DMS114 treated with DMSO at 0.1 percent for 48 hours (cell line): ENCODE measurements at regions not wholly inside any gene's neighbourhood (a gene's known extent, or its start where the extent isn't known, plus 50 kb on each side); places are given as distances from the start of the nearest gene placed in this dataset.
A peak's percentile ranks its signal among the peaks of the same experiment; 100 is the strongest.
"Not testable (repeated sequence)": the region's sequence is repeated elsewhere in the genome, so short reads cannot be mapped to it uniquely, and the experiment has no call there.

Source experiments
- DNase-seq: peaks from one replicate; lab custom pipeline; 2025; ENCODE audit not compliant: unreplicated experiment; lab: John Stamatoyannopoulos, UW

DNA sequence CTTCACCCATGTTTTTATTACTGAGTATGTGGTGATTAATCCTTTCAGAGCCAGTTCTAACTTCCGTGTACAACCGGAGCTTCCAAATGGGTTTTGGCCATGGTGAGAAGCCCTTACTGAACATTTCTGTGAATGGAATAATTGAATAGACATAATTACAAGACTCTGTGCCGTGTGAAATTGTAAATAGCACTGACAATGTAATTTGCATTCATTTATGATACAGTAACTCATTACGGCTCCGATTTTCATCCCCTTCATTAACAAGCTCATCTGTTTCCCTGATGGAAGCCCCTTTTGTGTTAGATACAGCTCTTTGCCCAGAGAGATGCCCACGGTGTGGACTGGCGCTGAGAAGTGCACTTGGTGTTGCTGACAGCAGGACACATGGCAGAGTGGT lies 891.0 kb downstream of the AACS start:
- no peak for DNase-seq

DNA sequence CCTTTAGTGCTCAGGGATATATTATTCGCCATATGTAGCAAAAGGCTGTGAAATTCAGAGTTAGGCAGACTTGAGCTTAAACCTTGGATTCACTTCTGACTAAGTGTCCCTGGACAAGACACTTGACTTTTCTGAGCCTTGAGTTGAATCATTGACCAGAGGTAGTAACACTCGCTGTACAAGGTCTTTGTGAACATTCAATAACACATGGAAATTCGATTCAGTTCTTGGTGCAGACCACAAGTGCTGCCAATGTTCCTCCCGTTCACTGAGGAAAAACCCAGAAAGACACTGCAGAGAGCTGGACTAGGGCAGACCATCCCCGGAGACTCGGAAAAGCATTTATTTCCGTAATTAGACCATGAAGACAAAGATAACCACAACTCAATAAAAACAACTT lies 901.4 kb downstream of the AACS start:
- no peak for DNase-seq

DNA sequence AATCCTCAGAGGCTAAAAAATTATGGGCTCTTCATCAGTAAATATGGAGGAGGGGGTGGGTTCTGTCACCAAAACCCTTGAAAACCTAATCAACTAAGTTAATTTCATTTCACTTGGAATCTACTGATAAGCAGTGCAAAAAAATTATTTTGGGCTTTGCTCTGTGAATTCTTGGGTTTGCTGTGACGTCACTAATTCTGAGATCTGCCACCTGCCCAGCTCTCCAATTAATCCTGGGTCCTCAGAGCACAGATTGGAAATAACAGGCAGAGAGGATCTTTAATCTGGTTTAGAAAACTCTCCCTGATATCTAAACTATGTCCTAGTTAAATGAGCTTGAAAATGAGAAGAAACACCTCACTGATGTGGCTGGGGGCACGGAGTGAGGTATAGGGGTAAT lies 903.2 kb downstream of the AACS start:
- DNase-seq, result no peak

DNA sequence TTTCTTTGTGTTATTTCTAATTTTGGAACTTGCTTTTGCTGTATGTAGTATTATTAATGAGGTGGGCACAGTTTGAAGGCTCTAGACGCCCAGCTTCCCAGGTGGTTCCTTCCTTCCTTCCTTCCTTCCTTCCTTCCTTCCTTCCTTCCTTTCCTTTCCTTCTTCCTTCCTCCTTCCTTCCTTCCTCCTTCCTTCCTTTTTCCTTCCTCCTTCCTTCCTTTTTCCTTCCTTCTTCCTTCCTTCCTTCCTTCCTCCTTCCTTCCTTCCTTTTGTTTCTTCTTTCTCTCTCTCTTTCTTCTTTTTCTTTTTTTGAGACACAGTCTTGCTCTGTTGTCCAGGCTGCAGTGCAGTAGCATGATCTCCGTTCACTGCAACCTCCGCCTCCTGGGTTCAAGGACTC lies 906.7 kb downstream of the AACS start:
- DNase-seq, result no peak

DNA sequence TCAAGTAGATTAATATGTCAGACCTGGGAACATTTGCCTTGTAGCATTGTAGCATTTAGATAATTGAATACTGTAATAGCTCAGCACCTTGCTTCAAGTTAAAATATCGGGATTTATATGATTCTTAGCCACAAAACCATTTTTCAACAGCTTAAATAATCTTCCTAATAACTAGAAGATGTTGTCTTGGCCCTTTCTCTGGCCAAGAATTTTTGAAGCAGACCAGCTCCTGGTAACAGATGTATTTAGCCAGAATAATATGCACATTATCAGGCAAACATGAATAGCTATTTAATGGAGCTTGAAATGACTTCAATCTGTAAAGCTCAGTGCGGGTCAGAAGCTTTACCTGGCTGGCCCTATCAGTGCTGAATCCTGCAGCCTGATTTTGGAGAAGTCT lies 913.1 kb downstream of the AACS start:
- DNase-seq, result no peak

DNA sequence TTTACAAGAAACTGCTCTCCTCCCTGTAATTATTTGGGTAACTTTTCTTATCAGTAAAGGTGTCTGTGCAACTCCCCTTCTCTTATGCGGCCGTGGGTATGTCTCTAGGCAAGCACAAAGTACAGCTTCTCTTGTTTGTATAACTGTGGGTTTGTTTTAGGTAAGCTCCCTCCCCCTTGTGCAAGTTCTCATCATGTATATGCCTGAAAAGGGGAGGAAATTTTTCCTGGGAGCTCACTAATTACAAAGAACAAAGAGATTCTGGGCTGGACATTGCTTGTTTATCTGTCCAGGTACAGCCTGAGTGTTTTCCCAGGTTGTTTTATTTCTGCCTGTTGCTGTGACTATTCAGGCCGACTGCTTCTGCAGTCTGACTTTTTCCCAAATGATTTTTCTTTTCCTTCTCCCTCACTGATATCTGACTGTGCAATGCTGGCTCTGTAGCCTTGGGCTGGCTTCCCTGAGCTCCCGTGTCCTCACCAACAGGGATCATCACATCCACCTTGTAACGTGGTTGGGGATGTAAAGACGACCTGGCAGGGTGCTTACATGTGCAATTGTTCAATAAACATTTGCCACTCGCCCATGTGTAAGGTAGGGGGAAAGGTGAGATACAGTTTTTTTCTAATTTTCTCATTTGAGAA lies 916.5 kb downstream of the AACS start:
- DNase-seq, result no peak

DNA sequence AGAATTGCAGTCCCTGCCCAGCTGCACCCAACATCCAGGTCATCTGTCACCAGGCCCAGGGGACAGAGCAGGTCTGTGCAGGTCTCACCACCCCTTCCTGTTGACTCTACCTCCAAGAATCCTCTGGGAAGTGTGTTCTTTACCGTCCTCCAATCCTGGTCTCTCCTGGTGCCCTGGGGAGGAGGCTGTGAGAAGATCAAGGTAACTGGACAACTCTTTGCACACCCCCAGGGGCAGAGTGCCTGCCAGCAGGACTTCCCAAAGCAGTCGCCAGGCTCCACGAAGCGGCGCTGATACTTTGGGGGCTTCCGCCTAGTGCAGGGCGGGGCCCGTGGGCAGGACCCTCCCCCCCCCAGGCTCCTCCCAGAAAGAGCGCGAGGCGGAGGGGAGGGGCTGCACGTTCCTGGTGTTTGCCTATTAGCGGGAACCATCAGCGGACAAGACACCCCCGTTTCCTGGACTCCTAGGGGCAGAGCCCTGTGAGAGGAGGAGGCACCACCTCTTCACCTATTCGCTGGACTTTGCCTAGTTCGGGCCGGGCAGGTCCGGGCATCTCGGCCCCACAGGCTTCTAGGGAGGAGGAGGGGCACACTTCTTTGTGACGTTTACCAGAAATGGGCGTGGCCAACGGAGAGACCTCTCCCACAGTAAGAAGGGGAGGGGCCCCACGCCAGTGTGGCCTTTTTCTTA lies 918.0 kb downstream of the AACS start:
- DNase-seq, result peak; percentile 72

DNA sequence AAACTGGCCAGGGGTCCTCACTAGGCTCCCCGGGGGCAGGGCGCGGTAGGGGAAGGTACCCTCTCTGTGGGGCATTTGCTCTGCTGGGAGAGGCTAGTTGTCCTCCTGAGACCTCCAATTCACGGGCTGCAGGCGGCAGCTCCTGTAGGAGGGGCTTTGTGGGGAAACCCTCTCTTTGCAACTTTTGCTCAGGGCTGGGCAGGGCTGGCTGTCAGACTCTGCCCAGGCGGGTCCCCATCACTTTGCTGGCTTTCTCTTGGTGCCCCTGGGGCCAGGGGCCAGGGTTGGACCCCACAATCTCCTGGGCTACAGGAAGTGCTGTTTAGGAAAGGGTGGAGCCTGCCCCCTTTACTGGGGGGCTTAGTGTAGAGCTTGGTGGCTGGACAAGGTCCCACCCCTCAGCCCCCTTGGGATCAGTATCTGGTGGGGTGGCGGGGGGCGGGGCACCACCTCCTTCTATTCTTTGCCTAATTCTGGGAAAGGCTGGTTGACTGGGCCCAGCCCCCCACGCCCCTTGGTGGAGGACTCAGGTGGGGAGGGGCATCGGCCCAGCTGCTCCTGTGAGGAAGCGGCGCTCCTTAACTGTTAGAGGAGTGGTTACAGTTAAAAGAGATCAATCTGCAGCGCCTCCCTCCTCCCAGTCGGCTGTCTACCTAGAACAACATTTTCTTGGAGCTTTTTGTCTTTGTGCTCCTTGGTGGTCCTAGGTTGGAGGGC lies 918.7 kb downstream of the AACS start:
- no peak for DNase-seq

DNA sequence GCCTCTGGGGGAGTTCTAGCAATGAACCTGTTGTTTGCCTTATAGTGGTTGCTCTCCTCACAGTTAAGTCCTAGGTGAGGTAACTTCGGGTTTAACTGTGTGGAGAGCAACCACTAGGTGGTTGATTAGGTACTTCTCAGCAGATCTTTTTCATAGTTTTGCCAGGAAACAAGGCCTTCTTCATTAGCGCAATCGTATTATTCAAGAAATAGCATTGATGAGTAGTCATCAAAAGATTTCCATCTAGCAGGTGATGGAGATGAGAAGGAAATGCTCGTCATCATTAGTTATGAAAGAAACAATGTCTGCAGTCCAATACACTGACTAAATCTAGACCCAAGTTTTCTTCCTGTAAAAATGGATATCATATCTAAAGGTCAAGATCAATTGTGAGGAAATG lies 923.3 kb downstream of the AACS start:
- DNase-seq, result no peak

DNA sequence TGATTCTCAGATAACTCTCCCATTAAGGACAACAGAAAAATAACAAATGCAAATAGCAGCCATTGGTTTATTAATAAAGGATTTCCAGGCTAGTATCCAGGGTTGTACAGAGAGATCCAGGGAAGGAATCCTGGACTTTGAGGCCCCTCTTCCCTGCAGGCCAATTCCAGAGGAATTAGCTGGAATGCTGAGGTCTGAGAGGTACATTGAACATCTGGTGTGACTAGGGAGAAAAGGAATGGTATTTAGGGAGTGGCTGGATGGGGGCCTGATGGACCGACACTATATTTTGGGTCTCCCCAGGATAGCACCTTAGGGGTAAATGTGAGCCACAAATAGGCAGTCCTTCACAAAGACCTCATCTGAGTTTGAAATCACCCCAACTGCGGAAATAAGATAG lies 924.5 kb downstream of the AACS start:
- no peak for DNase-seq

DNA sequence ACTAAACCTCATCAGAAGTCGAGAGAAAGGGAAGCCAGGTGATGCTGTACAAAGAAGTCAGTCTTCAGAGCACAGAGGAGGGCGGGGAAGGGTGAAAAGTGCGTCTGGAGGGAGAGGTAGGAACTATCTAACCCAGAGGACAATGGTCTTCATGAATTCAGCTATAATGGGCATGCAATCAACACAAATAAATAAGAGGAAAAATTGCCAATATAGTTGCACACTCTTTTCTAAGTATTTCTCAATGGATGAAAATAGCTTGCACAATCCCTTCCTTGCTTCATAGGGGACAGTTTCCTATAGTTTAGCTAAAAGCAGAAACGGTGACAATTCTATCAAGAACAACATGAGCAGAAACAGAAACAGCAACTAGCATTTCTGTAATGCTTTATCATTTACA lies 931.2 kb downstream of the AACS start:
- DNase-seq, result no peak

DNA sequence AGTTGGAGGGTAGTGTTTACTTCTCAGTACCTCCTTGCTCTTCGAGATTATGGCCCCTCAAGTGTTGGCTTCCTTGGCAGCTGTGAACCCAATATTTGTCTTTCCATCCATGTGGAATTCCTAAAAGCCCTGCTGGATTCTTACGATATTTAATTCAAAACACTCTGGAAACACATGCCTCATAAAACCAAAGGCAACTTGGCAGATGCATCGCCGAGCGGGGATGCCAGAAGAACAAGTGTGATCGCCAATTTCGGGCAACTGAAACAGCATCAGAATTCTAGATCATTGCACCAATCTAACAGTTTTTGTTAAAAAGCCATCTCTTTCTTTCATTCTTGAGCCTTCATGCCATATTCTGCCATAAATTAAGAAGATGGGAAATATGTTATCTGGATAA lies 934.4 kb downstream of the AACS start:
- no peak for DNase-seq

DNA sequence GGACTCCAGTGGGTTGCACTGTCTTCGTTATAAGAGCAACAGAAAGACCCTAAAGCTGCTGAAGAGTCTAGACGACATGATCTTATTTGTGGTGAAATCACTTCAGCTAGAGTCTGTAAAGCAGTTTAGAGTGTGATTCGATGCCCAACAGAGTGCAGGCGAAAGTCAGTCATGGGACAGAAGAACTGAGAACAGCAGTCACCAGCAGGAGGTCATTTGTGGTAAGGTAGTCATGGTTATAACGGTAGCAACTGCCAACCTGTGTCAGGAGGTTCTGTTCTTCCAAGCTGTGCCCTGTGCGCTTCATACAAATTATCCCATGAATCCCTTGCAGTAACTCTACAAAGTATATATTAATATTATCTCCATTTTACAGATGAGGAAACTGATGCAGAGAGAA lies 954.1 kb downstream of the AACS start:
- no peak for DNase-seq

DNA sequence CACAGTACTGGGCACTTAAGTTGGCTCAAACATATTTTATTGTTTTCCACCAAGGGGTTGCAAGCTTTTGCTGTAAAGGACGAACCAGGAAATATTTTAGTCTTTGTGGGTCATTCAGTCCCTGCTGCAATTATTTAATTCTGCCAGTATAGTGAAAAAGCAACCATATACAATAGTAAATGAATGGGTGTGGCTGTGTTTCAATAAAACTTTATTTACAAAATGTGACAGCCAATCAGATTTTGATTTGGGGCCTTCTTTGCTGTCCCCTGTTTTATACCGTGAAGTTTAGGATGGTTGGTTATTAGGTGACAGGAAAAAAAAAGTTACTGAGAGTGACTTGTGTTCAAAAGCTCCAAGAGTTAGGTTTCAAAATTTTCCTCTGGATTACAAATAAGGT lies 956.4 kb downstream of the AACS start:
- no peak for DNase-seq

DNA sequence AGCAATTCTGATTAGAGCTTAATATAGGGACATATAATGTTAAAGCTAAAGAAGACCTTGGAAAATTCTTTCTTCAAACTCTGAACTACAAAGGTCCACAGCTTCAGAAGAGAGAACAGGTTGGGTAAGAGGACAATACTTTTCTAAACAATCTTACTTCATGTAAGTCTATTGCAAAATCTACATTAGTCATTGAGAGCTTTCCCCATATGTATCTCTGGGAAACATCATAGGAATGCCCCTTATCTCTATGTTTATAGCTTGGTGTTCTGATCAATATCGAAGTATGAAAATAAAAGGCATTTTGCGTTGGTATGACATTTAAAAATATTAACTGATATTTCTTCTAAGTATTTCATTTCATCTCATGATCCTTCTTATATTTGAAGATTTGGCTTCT lies 962.6 kb downstream of the AACS start:
- no peak for DNase-seq

DNA sequence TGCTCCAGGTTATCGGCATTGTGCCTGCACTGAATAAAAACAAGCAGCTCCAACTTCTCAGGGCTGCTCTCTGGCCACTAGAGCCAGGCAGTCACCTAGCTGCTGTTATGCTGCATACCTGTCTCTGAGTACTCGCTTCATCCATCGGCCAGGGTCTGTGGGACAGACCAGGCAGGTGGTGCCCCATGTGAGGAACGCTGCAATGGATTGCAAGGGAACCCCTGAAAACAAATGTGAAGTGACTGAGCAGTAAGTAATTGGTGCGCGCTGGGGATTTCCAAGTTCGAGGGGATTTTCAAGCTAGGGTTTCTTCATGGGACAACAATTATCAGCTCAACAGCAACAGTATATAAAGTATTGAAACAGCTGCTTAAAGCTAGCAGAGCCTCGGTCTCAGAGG lies 965.3 kb downstream of the AACS start:
- no peak for DNase-seq

DNA sequence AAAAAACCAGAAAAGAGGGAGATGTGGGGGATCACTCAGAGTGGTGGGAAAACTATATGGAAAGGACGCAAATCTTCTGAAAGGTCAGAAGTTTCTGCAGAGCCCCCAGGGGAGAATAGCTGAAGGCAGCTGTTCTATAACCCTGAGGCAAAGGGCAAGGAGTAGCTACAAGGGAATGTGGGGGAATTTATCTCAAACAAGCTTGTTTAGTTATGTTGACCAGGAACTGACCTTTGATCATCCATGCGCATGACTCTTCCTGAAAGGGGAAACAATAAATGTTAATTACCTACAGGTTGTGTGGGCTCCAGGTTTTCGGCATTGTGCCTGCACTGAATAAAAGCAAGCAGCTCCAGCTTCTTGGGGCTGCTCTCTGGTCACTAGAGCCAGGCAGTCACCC lies 968.5 kb downstream of the AACS start:
- no peak for DNase-seq

DNA sequence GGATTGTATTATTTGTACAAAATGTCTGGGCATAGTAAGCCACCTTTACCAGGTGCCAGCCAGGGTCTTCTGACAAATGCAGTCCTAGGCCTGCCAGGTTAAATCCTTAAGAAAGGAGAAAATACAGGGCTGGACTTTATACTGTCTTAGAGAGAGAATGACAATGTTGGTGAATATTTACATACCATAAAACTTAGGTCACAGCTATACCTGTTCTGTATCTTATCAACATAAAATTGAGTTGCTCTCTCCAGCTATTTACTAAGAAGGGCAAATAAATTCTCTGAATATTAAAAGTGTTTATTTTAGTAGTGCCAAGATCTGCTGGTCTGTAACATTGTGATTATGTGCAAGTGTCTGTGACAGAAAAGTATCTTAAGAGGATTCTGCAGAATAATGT lies 971.1 kb downstream of the AACS start:
- DNase-seq, result no peak

DNA sequence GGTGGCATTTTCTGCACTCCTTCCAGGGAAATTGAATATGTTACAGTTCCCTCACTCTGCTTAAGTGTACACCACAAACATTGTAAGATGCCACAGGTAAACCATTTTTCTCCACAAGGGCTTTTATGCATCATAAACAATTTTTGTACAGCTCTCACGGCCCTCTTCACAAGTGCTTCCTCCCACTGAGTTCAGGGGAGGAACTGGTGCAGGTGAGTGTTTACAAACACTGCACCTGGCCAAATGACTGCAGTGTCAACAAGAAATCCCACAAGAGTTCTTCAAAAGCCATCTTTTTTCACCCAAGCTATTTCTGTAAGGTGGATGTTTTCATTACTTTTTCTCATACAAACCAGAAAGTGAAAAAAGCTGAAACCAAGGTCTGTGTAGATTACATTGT lies 973.2 kb downstream of the AACS start:
- DNase-seq, result no peak

DNA sequence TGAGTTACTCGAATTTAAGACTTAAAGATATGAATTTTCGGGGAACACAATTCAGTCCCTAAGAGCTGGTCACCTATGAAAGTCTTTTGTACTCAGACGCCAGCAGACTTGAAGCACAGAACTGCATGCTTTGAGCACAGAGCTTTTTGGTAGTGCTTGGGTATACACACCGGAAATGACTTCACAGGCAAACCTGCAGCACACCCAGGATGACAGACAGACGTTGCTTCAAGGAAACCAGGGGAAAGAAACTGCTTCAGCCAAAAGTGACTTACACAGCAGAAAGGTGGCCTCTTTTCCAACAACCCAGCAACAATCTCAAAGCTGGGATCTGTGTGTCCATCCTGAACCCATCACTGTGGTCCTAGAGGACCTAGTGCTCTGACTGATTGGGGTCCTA lies 975.1 kb downstream of the AACS start:
- DNase-seq, result no peak

DNA sequence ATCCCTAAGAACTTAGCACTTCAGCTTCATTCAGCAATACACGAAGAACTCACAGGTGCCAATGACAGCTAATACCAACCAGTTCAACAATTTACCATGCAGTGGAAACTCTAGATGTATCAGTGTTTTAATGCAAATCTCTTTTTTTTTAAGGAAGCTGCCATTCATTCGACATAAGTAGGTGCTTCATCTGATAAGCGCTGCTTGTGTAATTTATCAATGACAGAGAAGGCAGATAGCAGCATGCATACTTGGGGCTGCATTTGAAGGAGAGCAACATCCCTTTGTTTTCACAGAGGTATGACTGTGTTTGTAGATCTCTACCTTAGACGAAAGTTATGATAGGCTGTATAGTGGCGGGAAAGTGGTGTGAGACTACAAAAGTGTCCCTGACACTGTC lies 977.1 kb downstream of the AACS start:
- no peak for DNase-seq

DNA sequence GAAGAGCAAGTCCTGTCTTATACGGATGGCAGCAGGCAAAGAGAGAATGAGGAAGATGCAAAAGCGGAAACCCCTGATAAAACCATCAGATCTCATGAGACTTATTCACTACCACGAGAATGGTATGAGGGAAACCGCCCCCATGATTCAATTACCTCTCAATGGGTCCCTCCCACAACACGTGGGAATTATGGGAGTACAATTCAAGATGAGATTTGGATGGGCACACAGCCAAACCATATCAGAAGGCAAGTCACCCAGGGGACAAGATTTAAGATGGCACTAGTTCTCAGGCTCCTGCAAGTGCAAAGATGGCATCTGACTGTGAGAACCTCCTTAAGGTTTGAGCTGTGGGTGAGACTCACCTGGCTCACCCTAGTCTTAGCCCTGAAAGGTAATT lies 984.3 kb downstream of the AACS start:
- DNase-seq, result not testable (repeated sequence)
